BE2C (cell line): ENCODE measurements at regions not wholly inside any gene's neighbourhood (a gene's known extent, or its start where the extent isn't known, plus 50 kb on each side); places are given as distances from the start of the nearest gene placed in this dataset.

ENCODE experiments used
- DNase-seq: peaks from one replicate; pipeline ENCODE4 v3.0.0-alpha.2; 2020
- H3K27me3 ChIP-seq: fragments of 250-450 bp; sonication (Bioruptor Pico); 2 replicates; pipeline ENCODE4 v1.5.1; 2020; ENCODE audit warnings: mild to moderate bottlenecking
- H3K36me3 ChIP-seq: fragments of 250-450 bp; sonication (Bioruptor Pico); 2 replicates; pipeline ENCODE4 v1.5.1; 2020; ENCODE audit warnings: mild to moderate bottlenecking
- H3K4me1 ChIP-seq: fragments of 250-450 bp; sonication (Bioruptor Pico); 2 replicates; pipeline ENCODE4 v1.5.1; 2020
- H3K4me3 ChIP-seq: 2 replicates; pipeline ENCODE4 v1.5.1; 2011; ENCODE audit warnings: low read depth, low read length
- H3K9me3 ChIP-seq: fragments of 250-450 bp; sonication (Bioruptor Pico); 2 replicates; pipeline ENCODE4 v1.5.1; 2020
- TF ChIP-seq, protein P1 (sequence below): IDR thresholded peaks from 2 replicates; pipeline ENCODE4 v1.5.1; 2012; ENCODE audit warnings: mild to moderate bottlenecking, low read depth, low read length

DNA sequence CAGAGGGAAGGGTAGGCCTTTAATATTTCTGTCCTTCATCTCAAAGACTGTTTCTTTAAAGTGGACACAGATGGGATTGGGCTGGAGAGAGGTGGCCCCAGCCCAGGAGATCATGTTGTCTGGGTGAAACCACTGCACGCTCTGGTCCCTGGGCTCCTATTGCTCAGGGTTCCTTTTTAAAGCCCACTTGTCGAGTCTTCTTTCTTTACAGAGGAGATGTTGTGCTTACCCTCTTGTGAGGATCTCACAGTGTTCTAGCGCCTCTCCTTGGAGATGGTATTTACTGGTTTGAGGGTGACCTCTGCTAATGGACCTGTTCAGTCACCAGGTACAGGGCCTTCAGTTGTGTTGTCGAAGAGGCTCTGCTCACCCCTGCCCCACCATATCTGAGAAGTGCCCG lies 128.4 kb downstream of the TM9SF2 start:
- no peaks in the 10 kb centered on the region for H3K36me3 ChIP-seq
- TF ChIP-seq, protein P1, sequence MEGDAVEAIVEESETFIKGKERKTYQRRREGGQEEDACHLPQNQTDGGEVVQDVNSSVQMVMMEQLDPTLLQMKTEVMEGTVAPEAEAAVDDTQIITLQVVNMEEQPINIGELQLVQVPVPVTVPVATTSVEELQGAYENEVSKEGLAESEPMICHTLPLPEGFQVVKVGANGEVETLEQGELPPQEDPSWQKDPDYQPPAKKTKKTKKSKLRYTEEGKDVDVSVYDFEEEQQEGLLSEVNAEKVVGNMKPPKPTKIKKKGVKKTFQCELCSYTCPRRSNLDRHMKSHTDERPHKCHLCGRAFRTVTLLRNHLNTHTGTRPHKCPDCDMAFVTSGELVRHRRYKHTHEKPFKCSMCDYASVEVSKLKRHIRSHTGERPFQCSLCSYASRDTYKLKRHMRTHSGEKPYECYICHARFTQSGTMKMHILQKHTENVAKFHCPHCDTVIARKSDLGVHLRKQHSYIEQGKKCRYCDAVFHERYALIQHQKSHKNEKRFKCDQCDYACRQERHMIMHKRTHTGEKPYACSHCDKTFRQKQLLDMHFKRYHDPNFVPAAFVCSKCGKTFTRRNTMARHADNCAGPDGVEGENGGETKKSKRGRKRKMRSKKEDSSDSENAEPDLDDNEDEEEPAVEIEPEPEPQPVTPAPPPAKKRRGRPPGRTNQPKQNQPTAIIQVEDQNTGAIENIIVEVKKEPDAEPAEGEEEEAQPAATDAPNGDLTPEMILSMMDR, result no peak
- H3K4me1 ChIP-seq, result no peaks in the 10 kb centered on the region

DNA sequence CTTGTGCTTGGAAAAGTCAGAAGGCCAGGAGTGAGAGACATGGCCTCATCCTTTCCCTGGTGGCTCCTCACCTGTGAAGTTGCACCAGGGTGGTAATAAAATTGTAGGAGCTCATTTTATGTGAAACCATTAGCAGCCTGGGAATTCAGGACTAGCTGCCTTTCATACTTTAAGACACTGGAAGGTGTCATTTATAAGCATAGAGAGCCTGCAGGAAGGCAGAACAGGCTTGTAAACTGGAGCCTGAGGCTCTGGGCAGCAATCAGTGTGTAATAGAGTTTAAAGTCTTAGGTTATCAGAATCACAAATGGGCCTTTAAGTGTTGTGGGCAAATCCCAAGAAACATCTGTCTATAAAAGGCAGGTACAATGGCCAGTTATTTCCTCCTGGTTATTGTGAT lies 127.2 kb downstream of the TM9SF2 start:
- Histone ChIP-seq H3K9me3 (no peaks in the 10 kb centered on the region), H3K36me3 (no peaks in the 10 kb centered on the region), H3K27me3 (peaks cover 36% of the 10 kb centered on the region), H3K4me1 (no peaks in the 10 kb centered on the region), H3K4me3 (no peak overlapping the region)
- no peak for DNase-seq
- TF ChIP-seq, protein P1, result no peak

More for the DNA sequence above, 128.4 kb downstream of the TM9SF2 start:
- no peak overlapping the region for H3K4me3 ChIP-seq
- DNase-seq, result no peak
- no peaks in the 10 kb centered on the region for H3K9me3 ChIP-seq
- peaks cover 34% of the 10 kb centered on the region for H3K27me3 ChIP-seq

DNA sequence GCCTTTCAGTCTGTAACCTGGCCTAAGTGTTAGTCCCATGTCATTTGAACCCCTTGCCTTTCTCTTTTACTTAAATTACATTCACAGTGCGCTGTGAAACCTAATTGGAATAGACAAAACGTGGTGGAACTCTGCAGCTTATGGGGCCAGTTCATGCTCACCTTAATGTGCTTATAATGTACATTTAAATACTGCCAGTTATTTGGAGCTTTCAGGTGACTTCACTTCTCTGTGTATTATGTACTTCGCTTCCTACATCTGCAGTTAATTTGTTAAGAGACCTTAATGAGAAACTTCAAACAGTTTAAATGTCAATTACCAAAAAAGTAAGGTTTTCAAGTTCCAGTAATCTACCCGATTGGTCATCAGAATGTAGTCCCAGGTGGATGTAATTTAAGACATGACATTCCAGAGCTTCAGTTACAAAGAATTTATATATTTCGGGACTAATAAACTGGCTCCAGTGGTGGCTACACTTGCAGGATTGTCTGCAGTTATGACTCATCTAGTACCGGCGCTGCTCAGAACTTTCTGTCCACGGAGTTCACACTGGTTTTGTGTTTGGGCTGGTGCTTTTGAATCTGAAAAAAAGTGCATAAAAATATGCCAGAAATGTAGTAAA lies 125.3 kb downstream of the TM9SF2 start:
- no peak for DNase-seq
- H3K36me3 ChIP-seq, result no peaks in the 10 kb centered on the region
- H3K27me3 ChIP-seq, result peaks cover 36% of the 10 kb centered on the region

DNA sequence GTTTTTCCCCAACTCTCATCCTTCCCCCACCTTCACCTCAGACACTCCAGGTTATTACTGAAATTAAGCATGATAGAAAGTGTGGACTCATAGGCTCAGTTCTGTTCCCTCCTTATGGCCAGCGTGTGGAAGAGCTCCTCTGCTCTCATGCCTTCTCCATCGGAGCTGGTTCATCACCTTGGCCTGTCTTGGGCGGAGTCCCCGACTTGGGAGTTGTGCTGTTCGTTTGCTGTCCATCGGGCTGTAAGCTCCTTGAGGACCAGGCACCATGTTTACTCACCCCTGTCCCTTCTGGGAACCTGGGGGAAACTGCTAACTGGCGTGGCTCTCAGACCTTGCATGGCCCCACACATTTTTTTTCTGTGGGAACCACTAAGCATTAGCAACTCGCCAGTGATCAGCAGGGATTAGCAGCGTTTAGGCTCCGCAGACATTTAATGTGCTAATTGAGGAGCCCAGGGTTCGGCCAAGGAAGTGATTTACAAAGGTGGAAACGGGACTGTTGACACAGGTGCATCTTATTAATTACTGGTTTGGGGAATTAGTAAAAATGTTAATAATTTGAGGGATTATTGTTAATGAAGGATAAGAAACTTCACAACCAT lies 123.8 kb downstream of the TM9SF2 start:
- H3K36me3 ChIP-seq, result no peaks in the 10 kb centered on the region
- no peaks in the 10 kb centered on the region for H3K9me3 ChIP-seq
- DNase-seq, result no peak
- H3K4me1 ChIP-seq, result no peaks in the 10 kb centered on the region
- TF ChIP-seq, protein P1, result no peak
- no peak overlapping the region for H3K4me3 ChIP-seq
- H3K27me3 ChIP-seq, result peaks cover 31% of the 10 kb centered on the region

More for the DNA sequence above, 125.3 kb downstream of the TM9SF2 start:
- Histone ChIP-seq H3K9me3 (no peaks in the 10 kb centered on the region), H3K4me1 (no peaks in the 10 kb centered on the region), H3K4me3 (no peak overlapping the region)
- TF ChIP-seq, protein P1, result no peak

DNA sequence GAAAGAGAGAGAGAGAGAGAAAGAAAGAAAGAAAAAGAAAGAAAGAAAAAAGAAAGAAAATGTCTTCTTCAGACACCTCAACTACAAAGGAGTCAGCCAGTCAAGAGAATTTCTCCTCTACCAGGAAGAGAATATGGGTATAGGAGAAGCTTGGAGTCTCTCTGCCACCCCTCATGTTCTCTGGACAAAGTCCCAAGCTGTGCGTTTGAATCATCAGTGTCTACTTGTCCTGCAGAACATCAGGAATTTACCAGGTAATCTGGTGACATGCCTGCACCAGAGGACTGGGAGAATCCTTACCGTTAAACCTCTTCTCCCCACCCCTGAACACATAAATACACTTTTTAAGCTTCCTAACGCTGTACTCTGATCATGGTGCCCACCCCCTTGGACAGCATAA lies 119.5 kb downstream of the TM9SF2 start:
- TF ChIP-seq, protein P1, result no peak
- Histone ChIP-seq H3K4me3 (no peak overlapping the region), H3K36me3 (no peaks in the 10 kb centered on the region), H3K9me3 (no peaks in the 10 kb centered on the region), H3K27me3 (peaks cover 13% of the 10 kb centered on the region), H3K4me1 (no peaks in the 10 kb centered on the region)
- DNase-seq, result no peak

DNA sequence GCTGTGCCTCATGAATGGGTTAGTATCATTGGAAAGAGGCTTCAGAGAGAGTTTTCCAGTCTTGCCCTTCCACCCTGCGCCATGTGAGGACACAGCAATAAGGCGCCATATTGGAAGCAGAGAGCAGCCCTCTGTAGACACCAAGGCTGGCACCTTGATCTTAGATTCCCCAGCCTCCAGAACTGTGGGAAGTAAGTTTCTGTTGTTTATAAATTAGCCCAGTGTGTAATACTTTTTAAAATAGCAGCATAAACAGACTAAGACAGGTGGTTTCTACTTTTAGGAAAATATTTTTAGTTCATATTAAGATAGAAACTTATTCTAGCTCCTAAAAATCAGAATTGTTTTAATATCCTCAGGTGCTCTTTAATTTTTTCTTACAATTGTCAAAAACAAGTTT lies 117.9 kb downstream of the TM9SF2 start:
- DNase-seq, result no peak
- H3K36me3 ChIP-seq, result no peaks in the 10 kb centered on the region
- H3K4me1 ChIP-seq, result no peaks in the 10 kb centered on the region
- TF ChIP-seq, protein P1, result no peak
- H3K4me3 ChIP-seq, result no peak overlapping the region
- no peaks in the 10 kb centered on the region; the same call in none of the 2 replicates for H3K27me3 ChIP-seq
- H3K9me3 ChIP-seq, result no peaks in the 10 kb centered on the region
